ENCODE measurements at regions not wholly inside any gene's neighbourhood (a gene's known extent, or its start where the extent isn't known, plus 50 kb on each side); places are given as distances from the start of the nearest gene placed in this dataset.

DNA sequence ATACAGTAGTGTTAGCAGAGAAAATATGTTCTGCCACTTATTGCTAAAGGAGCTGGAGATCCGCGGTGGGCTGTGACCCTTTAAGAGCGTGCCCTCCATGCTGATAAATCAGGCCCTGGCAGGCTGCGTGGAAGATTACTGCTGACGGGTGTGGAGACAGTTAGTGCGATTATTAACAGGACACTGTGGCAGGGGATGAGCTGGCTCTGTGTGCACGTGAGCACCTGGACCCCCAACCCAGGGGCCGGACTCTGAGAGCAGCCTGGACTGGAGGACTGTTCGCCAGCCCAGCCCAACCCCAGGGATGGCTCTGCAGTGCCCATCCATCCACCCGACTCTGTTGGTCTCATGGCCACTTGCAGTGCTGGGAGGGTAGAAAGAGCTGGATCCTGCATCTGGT, 162.0 kb downstream of the MELK start:
- no peak overlapping the region for H3K4me3 Mint-ChIP-seq
- no peak overlapping the region for H3K4me3 ChIP-seq (ENCODE audit: control extremely low read depth in 1 of 5, extremely low read depth in 1 of 5, insufficient read depth in 1 of 5, low read depth in 2 of 5, low read length in 4 of 5)
- TF ChIP-seq, protein P1, sequence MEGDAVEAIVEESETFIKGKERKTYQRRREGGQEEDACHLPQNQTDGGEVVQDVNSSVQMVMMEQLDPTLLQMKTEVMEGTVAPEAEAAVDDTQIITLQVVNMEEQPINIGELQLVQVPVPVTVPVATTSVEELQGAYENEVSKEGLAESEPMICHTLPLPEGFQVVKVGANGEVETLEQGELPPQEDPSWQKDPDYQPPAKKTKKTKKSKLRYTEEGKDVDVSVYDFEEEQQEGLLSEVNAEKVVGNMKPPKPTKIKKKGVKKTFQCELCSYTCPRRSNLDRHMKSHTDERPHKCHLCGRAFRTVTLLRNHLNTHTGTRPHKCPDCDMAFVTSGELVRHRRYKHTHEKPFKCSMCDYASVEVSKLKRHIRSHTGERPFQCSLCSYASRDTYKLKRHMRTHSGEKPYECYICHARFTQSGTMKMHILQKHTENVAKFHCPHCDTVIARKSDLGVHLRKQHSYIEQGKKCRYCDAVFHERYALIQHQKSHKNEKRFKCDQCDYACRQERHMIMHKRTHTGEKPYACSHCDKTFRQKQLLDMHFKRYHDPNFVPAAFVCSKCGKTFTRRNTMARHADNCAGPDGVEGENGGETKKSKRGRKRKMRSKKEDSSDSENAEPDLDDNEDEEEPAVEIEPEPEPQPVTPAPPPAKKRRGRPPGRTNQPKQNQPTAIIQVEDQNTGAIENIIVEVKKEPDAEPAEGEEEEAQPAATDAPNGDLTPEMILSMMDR (IDR thresholded peaks at IDR 0.05): no peak
- TF ChIP-seq EZH2 (IDR thresholded peaks at IDR 0.05; ENCODE audit: borderline replicate concordance, insufficient read depth, low read depth, low read length, poor library complexity, severe bottlenecking): no peak
- intact Hi-C loops (cut with micrococcal nuclease): no loop called here
- no peaks in the 10 kb centered on the region for H3K79me2 ChIP-seq (ENCODE audit: control insufficient read depth, insufficient read depth, low read length)
- H4K20me1 ChIP-seq (ENCODE audit: control insufficient read depth, insufficient read depth, low read length, poor library complexity, severe bottlenecking): no peaks in the 10 kb centered on the region
- H3K4me2 ChIP-seq (replicated peaks; ENCODE audit: low read depth, low read length, poor library complexity, severe bottlenecking): no peak overlapping the region
- H2AFZ ChIP-seq (ENCODE audit: insufficient read depth, low read depth, low read length, poor library complexity, severe bottlenecking): no peak overlapping the region
- H3K27me3 Mint-ChIP-seq: peaks cover 10% of the 10 kb centered on the region
- 96% methylated on average over 8 of the region's 10 CpGs for WGBS (ENCODE audit: insufficient coverage)
- peaks cover 0 to 16% (median 6%) of the 10 kb centered on the region in 4 experiments for H3K27me3 ChIP-seq (replicated peaks in 1 of 4; ENCODE audit: control extremely low read depth in 1 of 4, control insufficient read depth in 3 of 4, insufficient read depth in 4 of 4, low read length in 3 of 4)
- ATAC-seq (ENCODE audit: low read depth): no peak
- no peaks in the 10 kb centered on the region for H3K9me3 Mint-ChIP-seq (ENCODE audit: insufficient read depth)
- POLR2A ChIA-PET: interaction anchor here (0.7 kb wide), 1 partner anchor 361 kb away, joined by 3 read pairs; no protein-coding TSS in a partner anchor
- no peak for DNase-seq
- H3K27ac Mint-ChIP-seq: no peak overlapping the region
- H3K27ac ChIP-seq (ENCODE audit: low read length in 2 of 2): no peak overlapping the region
- no peak overlapping the region for H3K9ac ChIP-seq (ENCODE audit: low read length)
- peaks cover 14 to 16% of the 10 kb centered on the region in 2 donors for H3K4me1 ChIP-seq (ENCODE audit: control insufficient read depth in 2 of 2, insufficient read depth in 2 of 2, low read length in 2 of 2)
- CTCF ChIA-PET: no interaction called here
- no peaks in the 10 kb centered on the region for H3K36me3 ChIP-seq (replicated peaks in 1 of 2; ENCODE audit: control extremely low read depth in 1 of 2, control insufficient read depth in 1 of 2, extremely low read depth in 1 of 2, insufficient read depth in 2 of 2, low read length in 1 of 2)
- peaks cover 0 to 3% (median 0%) of the 10 kb centered on the region in 3 donors for H3K9me3 ChIP-seq (ENCODE audit: control extremely low read depth in 1 of 3, control insufficient read depth in 2 of 3, insufficient read depth in 1 of 3, low read length in 2 of 3)
- H3K4me1 Mint-ChIP-seq: peaks cover 11% of the 10 kb centered on the region

GRCh38 chr9:36736648-36737047, 164.0 kb downstream of the MELK start:
- no peak overlapping the region for H3K27ac Mint-ChIP-seq
- no peaks in the 10 kb centered on the region for H3K9me3 ChIP-seq (ENCODE audit: control extremely low read depth in 1 of 3, control insufficient read depth in 2 of 3, insufficient read depth in 1 of 3, low read length in 2 of 3)
- H3K9me3 Mint-ChIP-seq (ENCODE audit: insufficient read depth): no peaks in the 10 kb centered on the region
- DNase-seq (no peak), ATAC-seq (ENCODE audit: low read depth) (no peak)
- no peak overlapping the region for H3K27ac ChIP-seq (ENCODE audit: low read length in 2 of 2)
- CTCF ChIA-PET: no interaction called here
- H3K9ac ChIP-seq (ENCODE audit: low read length): no peak overlapping the region
- peaks cover 15% of the 10 kb centered on the region for H3K4me1 Mint-ChIP-seq
- no peak overlapping the region for H3K4me3 Mint-ChIP-seq
- no peaks in the 10 kb centered on the region for H4K20me1 ChIP-seq (ENCODE audit: control insufficient read depth, insufficient read depth, low read length, poor library complexity, severe bottlenecking)
- H3K27me3 ChIP-seq (replicated peaks in 1 of 4; ENCODE audit: control extremely low read depth in 1 of 4, control insufficient read depth in 3 of 4, insufficient read depth in 4 of 4, low read length in 3 of 4): peaks cover 0 to 29% (median 14%) of the 10 kb centered on the region in 4 experiments
- intact Hi-C loops (cut with micrococcal nuclease): no loop called here
- TF ChIP-seq, protein P1 (IDR thresholded peaks at IDR 0.05): no peak
- no peak for TF ChIP-seq EZH2 (IDR thresholded peaks at IDR 0.05; ENCODE audit: borderline replicate concordance, insufficient read depth, low read depth, low read length, poor library complexity, severe bottlenecking)
- POLR2A ChIA-PET: no interaction called here
- no peaks in the 10 kb centered on the region for H3K79me2 ChIP-seq (ENCODE audit: control insufficient read depth, insufficient read depth, low read length)
- no peak overlapping the region for H3K4me3 ChIP-seq (ENCODE audit: control extremely low read depth in 1 of 5, extremely low read depth in 1 of 5, insufficient read depth in 1 of 5, low read depth in 2 of 5, low read length in 4 of 5)
- H3K4me2 ChIP-seq (replicated peaks; ENCODE audit: low read depth, low read length, poor library complexity, severe bottlenecking): no peak overlapping the region
- peaks cover 16 to 17% of the 10 kb centered on the region in 2 donors for H3K4me1 ChIP-seq (ENCODE audit: control insufficient read depth in 2 of 2, insufficient read depth in 2 of 2, low read length in 2 of 2)
- no peak overlapping the region for H2AFZ ChIP-seq (ENCODE audit: insufficient read depth, low read depth, low read length, poor library complexity, severe bottlenecking)
- H3K36me3 ChIP-seq (replicated peaks in 1 of 2; ENCODE audit: control extremely low read depth in 1 of 2, control insufficient read depth in 1 of 2, extremely low read depth in 1 of 2, insufficient read depth in 2 of 2, low read length in 1 of 2): no peaks in the 10 kb centered on the region
- peaks cover 29% of the 10 kb centered on the region for H3K27me3 Mint-ChIP-seq
- 90% methylated on average over 4 of the region's 5 CpGs for WGBS (ENCODE audit: insufficient coverage)
